K562 (cell line): ENCODE measurements at regions not wholly inside any gene's neighbourhood (a gene's known extent, or its start where the extent isn't known, plus 50 kb on each side); places are given as distances from the start of the nearest gene placed in this dataset.

ENCODE experiments used
- ARID4B ChIP-seq: sonication (generic); formaldehyde crosslinking; IDR thresholded peaks from 2 replicates; pipeline ENCODE4 v1.8.0; 2022; ENCODE audit warnings: mild to moderate bottlenecking, missing genetic modification reagents
- ASH1L ChIP-seq: fragments of 450-650 bp; IDR thresholded peaks from 2 replicates; pipeline ENCODE4 v1.6.1; 2018; ENCODE audit warnings: borderline replicate concordance, mild to moderate bottlenecking, low read depth; ENCODE audit not compliant: partially characterized antibody
- BRF1 ChIP-seq: IDR thresholded peaks from 3 replicates; pipeline ENCODE4 v1.6.1; 2011; ENCODE audit warnings: borderline replicate concordance, mild to moderate bottlenecking; ENCODE audit not compliant: insufficient read length; ENCODE audit errors: extremely low read depth
- CHAMP1 ChIP-seq: fragments of 450-650 bp; IDR thresholded peaks from 2 replicates; pipeline ENCODE4 v1.6.1; 2016; ENCODE audit warnings: mild to moderate bottlenecking
- DPF2 ChIP-seq: fragments of 450-650 bp; IDR thresholded peaks from 2 replicates; pipeline ENCODE4 v1.6.1; 2016
- ESRRA ChIP-seq: fragments of 450-650 bp; IDR thresholded peaks from 2 replicates; pipeline ENCODE4 v1.6.1; 2014; ENCODE audit warnings: low read depth, mild to moderate bottlenecking, moderate library complexity, borderline replicate concordance
- GATA2 ChIP-seq: sonication (generic); formaldehyde crosslinking; IDR thresholded peaks from 2 replicates; pipeline ENCODE4 v1.4.0; 2020; ENCODE audit warnings: mild to moderate bottlenecking, missing genetic modification reagents
- GATAD2B ChIP-seq: fragments of 450-650 bp; IDR thresholded peaks from 2 replicates; pipeline ENCODE4 v1.6.1; 2017; ENCODE audit warnings: mild to moderate bottlenecking, borderline replicate concordance
- HES1 ChIP-seq: fragments of 450-650 bp; IDR thresholded peaks from 2 replicates; pipeline ENCODE4 v1.6.1; 2016; ENCODE audit warnings: low read depth, mild to moderate bottlenecking, moderate library complexity
- HNRNPLL ChIP-seq: fragments of 200-400 bp; formaldehyde crosslinking; IDR thresholded peaks from 2 replicates; pipeline ENCODE4 v1.6.1; 2017; ENCODE audit warnings: low read length, low read depth, mild to moderate bottlenecking; ENCODE audit not compliant: poor library complexity, severe bottlenecking
- KLF16 ChIP-seq: IDR thresholded peaks from 2 replicates; pipeline ENCODE4 v1.6.1; 2016; ENCODE audit warnings: antibody characterized with exemption
- LCOR ChIP-seq: sonication (generic); formaldehyde crosslinking; IDR thresholded peaks from 2 replicates; pipeline ENCODE4 v1.8.0; 2022; ENCODE audit warnings: mild to moderate bottlenecking, missing genetic modification reagents
- NR2C2 ChIP-seq, 2 experiments: fragments of 200-800 bp in 1 of 2; sonication (Bioruptor generic) in 1 of 2; sonication (generic) in 1 of 2; formaldehyde crosslinking in 1 of 2; IDR thresholded peaks; 2 replicates each; pipeline versions ENCODE4 v1.6.1 to v1.8.0; 2016 to 2022; ENCODE audit warnings: mild to moderate bottlenecking in 1 of 2, missing compliant biosample characterization in 1 of 2, missing genetic modification characterization in 1 of 2, missing genetic modification reagents in 1 of 2
- POLR2G ChIP-seq: fragments of 200-400 bp; formaldehyde crosslinking; IDR thresholded peaks from 2 replicates; pipeline ENCODE4 v1.6.1; 2017; ENCODE audit warnings: low read depth, mild to moderate bottlenecking, antibody characterized with exemption, low read length, moderate library complexity
- SAFB2 ChIP-seq: fragments of 200-400 bp; formaldehyde crosslinking; IDR thresholded peaks from 2 replicates; pipeline ENCODE4 v1.6.1; 2018; ENCODE audit warnings: borderline replicate concordance, low read length, low read depth, moderate library complexity; ENCODE audit not compliant: severe bottlenecking
- TOE1 ChIP-seq, 2 experiments: fragments of 450-650 bp in 1 of 2; sonication (generic) in 1 of 2; formaldehyde crosslinking in 1 of 2; IDR thresholded peaks; 2 replicates each; pipeline versions ENCODE4 v1.7.1 to v1.8.0; 2016 to 2022; ENCODE audit warnings: borderline replicate concordance in 2 of 2, mild to moderate bottlenecking in 2 of 2, antibody characterized with exemption in 1 of 2, inconsistent platforms in 1 of 2, low read depth in 1 of 2, missing genetic modification reagents in 1 of 2, moderate library complexity in 1 of 2
- ZNF133 ChIP-seq: fragments of 250-450 bp; sonication (Bioruptor Pico); IDR thresholded peaks from 2 replicates; pipeline ENCODE4 v1.4.0; 2020; ENCODE audit warnings: mild to moderate bottlenecking
- ZNF316 ChIP-seq: fragments of 450-650 bp; IDR thresholded peaks from 2 replicates; pipeline ENCODE4 v1.6.1; 2016
- ZNF584 ChIP-seq: fragments of 200-800 bp; sonication (Bioruptor generic); IDR thresholded peaks from 2 replicates; pipeline ENCODE4 v1.6.1; 2016; ENCODE audit warnings: low read depth, mild to moderate bottlenecking, missing genetic modification characterization, missing compliant biosample characterization

DNA sequence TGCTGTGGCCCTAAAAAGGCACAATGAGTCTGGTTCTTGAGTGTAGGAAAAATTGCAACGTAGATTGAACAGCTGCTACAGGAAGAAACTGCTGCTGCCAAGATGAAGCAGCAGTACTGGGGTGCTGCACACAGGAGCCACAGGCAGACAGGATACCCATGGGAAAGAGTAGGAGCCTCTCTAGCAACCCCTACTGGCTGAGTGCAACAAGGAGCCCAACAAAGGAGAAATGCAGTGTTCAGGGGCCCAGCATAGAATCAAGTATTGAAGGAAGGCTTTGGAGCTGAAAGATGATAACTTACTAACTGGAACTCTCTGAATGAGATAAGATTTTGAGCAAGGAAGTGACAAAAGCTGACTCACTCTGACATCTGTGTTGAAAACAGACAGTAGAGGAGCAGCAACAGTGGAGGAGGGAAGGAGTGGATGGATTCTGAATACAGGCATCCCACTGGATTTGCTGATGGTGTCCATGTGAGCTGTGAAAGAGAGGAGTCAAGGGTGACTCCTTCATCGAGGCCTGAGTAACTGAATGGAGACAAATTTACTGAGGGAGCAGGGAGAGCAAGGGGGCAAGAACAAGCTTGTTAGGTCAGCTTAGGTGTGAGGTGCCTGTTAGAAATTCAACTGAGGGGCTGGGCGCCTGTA lies 534.7 kb upstream of the JARID2 start (continued):
- TF ChIP-seq GATA2 (CRISPR knock-in tag) (peak; percentile 87), NR2C2 (CRISPR knock-in tag; IDR thresholded peaks at IDR 0.05) (no peak), NR2C2 (tag; IDR thresholded peaks at IDR 0.05) (peak; percentile 76), HNRNPLL (no peak), KLF16 (peak; percentile 76), ZNF133 (0 out of 2 replicates have a peak, but pooled peaks have one; percentile 74), CHAMP1 (peak; percentile 91; the same call in 1 of the 2 replicates), LCOR (CRISPR knock-in tag) (peak; percentile 59; the same call in 1 of the 2 replicates), ARID4B (CRISPR knock-in tag) (no peak), GATAD2B (peak; percentile 89), ASH1L (no peak), ZNF584 (CRISPR knock-in tag) (0 out of 2 replicates have a peak, but pooled peaks have one; percentile 83), DPF2 (peak; percentile 97), BRF1 (no peak), HES1 (peak; percentile 43; the same call in 1 of the 2 replicates), SAFB2 (no peak), POLR2G (no peak), ESRRA (peak; percentile 31; the same call in 1 of the 2 replicates), ZNF316 (peak; percentile 97), TOE1 (IDR thresholded peaks at IDR 0.05; ENCODE audit: borderline replicate concordance) (peak; percentile 47; the same call in 1 of the 2 replicates), TOE1 (CRISPR knock-in tag; IDR thresholded peaks at IDR 0.05; ENCODE audit: borderline replicate concordance, low read depth) (no peak)
